ENCODE measurements at regions not wholly inside any gene's neighbourhood (a gene's known extent, or its start where the extent isn't known, plus 50 kb on each side); places are given as distances from the start of the nearest gene placed in this dataset.

DNA sequence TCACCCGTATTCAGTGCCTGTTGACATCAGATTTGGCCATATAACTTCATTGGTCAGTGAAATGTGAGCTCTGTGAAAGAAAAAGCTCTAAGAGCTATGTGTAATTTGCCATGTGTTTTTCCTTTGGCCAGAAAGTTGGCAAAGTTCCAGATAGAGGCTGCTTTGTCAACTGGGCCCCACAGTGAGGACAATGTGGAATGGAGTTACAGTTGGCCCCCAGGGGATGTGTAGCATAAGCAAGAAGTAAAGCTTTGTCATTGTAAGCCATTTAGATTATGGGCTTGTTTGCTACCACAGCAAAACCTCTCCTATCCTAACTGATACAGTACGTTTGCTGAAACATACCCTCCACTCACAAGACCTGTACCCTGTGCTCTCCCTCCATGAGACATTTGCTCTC, 119.1 kb upstream of the HABP2 start:
- no peak overlapping the region for H3K4me3 ChIP-seq (ENCODE audit: low read depth, low read length)
- DNase-seq (ENCODE audit: low read depth, low spot score): no peak
- TF ChIP-seq CTCF (IDR thresholded peaks at IDR 0.05; ENCODE audit: low read depth, low read length): no peak
- in situ Hi-C loops (cut with HindIII; ENCODE audit: low sequenced_read_pairs): no loop called here

GRCh38 chr10:113434315-113434714, 118.5 kb upstream of the HABP2 start:
- DNase-seq (ENCODE audit: low read depth, low spot score): no peak
- H3K4me3 ChIP-seq (ENCODE audit: low read depth, low read length): no peak overlapping the region
- TF ChIP-seq CTCF (IDR thresholded peaks at IDR 0.05; ENCODE audit: low read depth, low read length): no peak
- in situ Hi-C loops (cut with HindIII; ENCODE audit: low sequenced_read_pairs): no loop called here

- in situ Hi-C loops (cut with HindIII; ENCODE audit: low sequenced_read_pairs): no loop called here
- no peak for TF ChIP-seq CTCF (IDR thresholded peaks at IDR 0.05; ENCODE audit: low read depth, low read length)
- DNase-seq (ENCODE audit: low read depth, low spot score): no peak
- no peak overlapping the region for H3K4me3 ChIP-seq (ENCODE audit: low read depth, low read length)
Observed at GRCh38 chr10:113434950-113435349, 117.9 kb upstream of the HABP2 start.

GRCh38 chr10:113435881-113436280, 117.0 kb upstream of the HABP2 start:
- in situ Hi-C loops (cut with HindIII; ENCODE audit: low sequenced_read_pairs): no loop called here
- no peak overlapping the region for H3K4me3 ChIP-seq (ENCODE audit: low read depth, low read length)
- DNase-seq (ENCODE audit: low read depth, low spot score): no peak
- TF ChIP-seq CTCF (IDR thresholded peaks at IDR 0.05; ENCODE audit: low read depth, low read length): no peak

GRCh38 chr10:113436851-113437250, 116.0 kb upstream of the HABP2 start:
- no peak overlapping the region for H3K4me3 ChIP-seq (ENCODE audit: low read depth, low read length)
- in situ Hi-C loops (cut with HindIII; ENCODE audit: low sequenced_read_pairs): no loop called here
- no peak for TF ChIP-seq CTCF (IDR thresholded peaks at IDR 0.05; ENCODE audit: low read depth, low read length)
- no peak for DNase-seq (ENCODE audit: low read depth, low spot score)

- TF ChIP-seq CTCF (IDR thresholded peaks at IDR 0.05; ENCODE audit: low read depth, low read length): no peak
- in situ Hi-C loops (cut with HindIII; ENCODE audit: low sequenced_read_pairs): no loop called here
Observed at GRCh38 chr10:113438652-113439051, 114.2 kb upstream of the HABP2 start.

DNA sequence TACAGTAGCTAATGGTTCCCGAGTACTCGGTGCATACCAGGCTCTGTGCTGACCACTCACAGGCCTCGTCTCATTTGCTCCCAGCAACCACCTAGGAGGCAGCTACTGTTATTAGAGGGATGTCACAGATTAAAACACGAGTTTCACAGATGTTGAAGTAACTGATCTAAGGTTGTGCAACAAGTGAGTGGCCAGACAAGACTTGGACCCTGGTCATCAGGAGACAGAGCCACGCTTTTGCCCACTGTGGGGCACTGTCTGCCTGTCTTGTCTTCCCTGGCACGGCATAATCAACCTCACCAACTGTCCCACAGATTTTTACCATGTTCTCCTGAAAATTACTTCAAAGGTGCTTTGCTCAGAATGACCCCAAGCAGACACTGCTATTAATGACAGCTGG, 111.6 kb upstream of the HABP2 start:
- no peak for TF ChIP-seq CTCF (IDR thresholded peaks at IDR 0.05; ENCODE audit: low read depth, low read length)
- no peak for DNase-seq (ENCODE audit: low read depth, low spot score)
- in situ Hi-C loops (cut with HindIII; ENCODE audit: low sequenced_read_pairs): no loop called here
- no peak overlapping the region for H3K4me3 ChIP-seq (ENCODE audit: low read depth, low read length)

More at GRCh38 chr10:113438652-113439051, 114.2 kb upstream of the HABP2 start:
- no peak overlapping the region for H3K4me3 ChIP-seq (ENCODE audit: low read depth, low read length)
- DNase-seq (ENCODE audit: low read depth, low spot score): no peak

All from astrocyte of the spinal cord (primary cell).